HG03097 (cell line): ENCODE measurements at regions not wholly inside any gene's neighbourhood (a gene's known extent, or its start where the extent isn't known, plus 50 kb on each side); places are given as distances from the start of the nearest gene placed in this dataset.

Source experiments
- ATAC-seq: cut with Tn5 transposase; IDR thresholded peaks from one replicate; pipeline ENCODE4 v1.9.1; 2021; ENCODE audit not compliant: unreplicated experiment, low FRiP score

GRCh38 chr13:22538400-22538799 is 642.4 kb upstream of the SGCG start:
- ATAC-seq: no peak

GRCh38 chr13:22549126-22549525 is 631.7 kb upstream of the SGCG start:
- ATAC-seq: no peak

GRCh38 chr13:22561581-22561980 is 619.2 kb upstream of the SGCG start:
- ATAC-seq: no peak

GRCh38 chr13:22562116-22562515 is 618.7 kb upstream of the SGCG start:
- ATAC-seq: no peak

GRCh38 chr13:22563272-22563671 is 617.5 kb upstream of the SGCG start:
- ATAC-seq: no peak

GRCh38 chr13:22569811-22570210 is 611.0 kb upstream of the SGCG start:
- no peak for ATAC-seq

GRCh38 chr13:22589880-22590279 is 590.9 kb upstream of the SGCG start:
- no peak for ATAC-seq

- no peak for ATAC-seq
Observed at GRCh38 chr13:22592515-22592914, 588.3 kb upstream of the SGCG start.

GRCh38 chr13:22594041-22594440 is 586.7 kb upstream of the SGCG start:
- ATAC-seq: no peak

GRCh38 chr13:22596171-22596863 is 584.5 kb upstream of the SGCG start:
- no peak for ATAC-seq

GRCh38 chr13:22599156-22599555 is 581.6 kb upstream of the SGCG start:
- no peak for ATAC-seq

- no peak for ATAC-seq
Observed at GRCh38 chr13:22618002-22618401, 562.8 kb upstream of the SGCG start.

GRCh38 chr13:22625691-22626090 is 555.1 kb upstream of the SGCG start:
- ATAC-seq: no peak

GRCh38 chr13:22629374-22629773 is 551.4 kb upstream of the SGCG start:
- ATAC-seq: no peak

- ATAC-seq: no peak
Observed at GRCh38 chr13:22642088-22642487, 538.7 kb upstream of the SGCG start.

GRCh38 chr13:22644941-22645340 is 535.8 kb upstream of the SGCG start:
- ATAC-seq: no peak

GRCh38 chr13:22647156-22647850 is 533.5 kb upstream of the SGCG start:
- no peak for ATAC-seq

GRCh38 chr13:22648320-22648801 is 532.4 kb upstream of the SGCG start:
- no peak for ATAC-seq

GRCh38 chr13:22652796-22653195 is 528.0 kb upstream of the SGCG start:
- ATAC-seq: no peak

- no peak for ATAC-seq
Observed at GRCh38 chr13:22653866-22654265, 526.9 kb upstream of the SGCG start.

- no peak for ATAC-seq
Observed at GRCh38 chr13:22655106-22655852, 525.5 kb upstream of the SGCG start.
